DND-41 (cell line): ENCODE measurements at regions not wholly inside any gene's neighbourhood (a gene's known extent, or its start where the extent isn't known, plus 50 kb on each side); places are given as distances from the start of the nearest gene placed in this dataset.

Source experiments
- CTCF ChIP-seq: IDR thresholded peaks from 2 replicates; pipeline ENCODE4 v1.5.1; 2012; ENCODE audit warnings: borderline replicate concordance, low read length, moderate library complexity, mild to moderate bottlenecking; ENCODE audit not compliant: poor library complexity, severe bottlenecking; ENCODE audit errors: extremely low read depth
- EZH2 ChIP-seq: IDR thresholded peaks from 3 replicates; pipeline ENCODE4 v1.6.1; 2012; ENCODE audit warnings: borderline replicate concordance, low read depth, mild to moderate bottlenecking, moderate library complexity, low read length, inconsistent platforms; ENCODE audit not compliant: severe bottlenecking

- TF ChIP-seq CTCF (peak; percentile 74), EZH2 (no peak)
Observed at GRCh38 chr9:86434039-86434726, 80.0 kb upstream of the TUT7 start.
